ENCODE measurements at regions not wholly inside any gene's neighbourhood (a gene's known extent, or its start where the extent isn't known, plus 50 kb on each side); places are given as distances from the start of the nearest gene placed in this dataset.

- H3K27me3 ChIP-seq, result no peaks in the 10 kb centered on the region
- TF ChIP-seq CTCF (IDR thresholded peaks at IDR 0.05) (no peak), EP300 (IDR thresholded peaks at IDR 0.05) (no peak), POLR2A (IDR thresholded peaks at IDR 0.05) (no peak), POLR2AphosphoS5 (IDR thresholded peaks at IDR 0.05) (no peak)
- WGBS, 2 donors (ENCODE audit: low coverage in 1 of 2), result 47 to 75% methylated on average over 5 of the region's 5 CpGs
- H3K4me3 ChIP-seq, result no peak overlapping the region
- H3K36me3 ChIP-seq, result no peaks in the 10 kb centered on the region
- no peak overlapping the region for H3K27ac ChIP-seq
- H3K9me3 ChIP-seq, result no peaks in the 10 kb centered on the region
- H3K4me1 ChIP-seq, result no peaks in the 10 kb centered on the region
- no peak for ATAC-seq
These were observed 278.4 kb downstream of the MFSD1 start for GRCh38 chr3:159080256-159080655.

- no peak overlapping the region for H3K27ac ChIP-seq
- H3K36me3 ChIP-seq, result no peaks in the 10 kb centered on the region
- H3K4me1 ChIP-seq, result no peaks in the 10 kb centered on the region
- H3K27me3 ChIP-seq, result no peaks in the 10 kb centered on the region
- no peaks in the 10 kb centered on the region for H3K9me3 ChIP-seq
- H3K4me3 ChIP-seq, result no peak overlapping the region
- no peak for TF ChIP-seq POLR2A (IDR thresholded peaks at IDR 0.05)
- no peak for TF ChIP-seq POLR2AphosphoS5 (IDR thresholded peaks at IDR 0.05)
- TF ChIP-seq CTCF (IDR thresholded peaks at IDR 0.05), result no peak
- TF ChIP-seq EP300 (IDR thresholded peaks at IDR 0.05), result no peak
- no peak for ATAC-seq
These were observed 279.0 kb downstream of the MFSD1 start for GRCh38 chr3:159080821-159081220.

- Histone ChIP-seq H3K27me3 (no peaks in the 10 kb centered on the region), H3K27ac (no peak overlapping the region), H3K9me3 (no peaks in the 10 kb centered on the region), H3K36me3 (no peaks in the 10 kb centered on the region), H3K4me3 (no peak overlapping the region), H3K4me1 (no peaks in the 10 kb centered on the region)
- ATAC-seq, result no peak
- no peak for TF ChIP-seq POLR2AphosphoS5 (IDR thresholded peaks at IDR 0.05)
- TF ChIP-seq EP300 (IDR thresholded peaks at IDR 0.05), result no peak
- no peak for TF ChIP-seq CTCF (IDR thresholded peaks at IDR 0.05)
- no peak for TF ChIP-seq POLR2A (IDR thresholded peaks at IDR 0.05)
- WGBS, 2 donors (ENCODE audit: low coverage in 1 of 2), result 60 to 75% methylated on average over 1 of the region's 1 CpG
These were observed 280.7 kb downstream of the MFSD1 start for GRCh38 chr3:159082519-159082918.

- H3K4me3 ChIP-seq, result no peak overlapping the region
These were observed 290.1 kb downstream of the MFSD1 start for GRCh38 chr3:159091936-159092335.

GRCh38 chr3:159102001-159102400 lies 300.1 kb downstream of the MFSD1 start:
- Histone ChIP-seq H3K36me3 (no peaks in the 10 kb centered on the region), H3K27ac (no peak overlapping the region), H3K4me1 (no peaks in the 10 kb centered on the region), H3K4me3 (no peak overlapping the region), H3K27me3 (no peaks in the 10 kb centered on the region), H3K9me3 (no peaks in the 10 kb centered on the region)
- 75 to 78% methylated on average over 1 of the region's 1 CpG for WGBS, 2 donors (ENCODE audit: low coverage in 1 of 2)
- no peak for ATAC-seq
- TF ChIP-seq POLR2A (IDR thresholded peaks at IDR 0.05), result no peak
- TF ChIP-seq POLR2AphosphoS5 (IDR thresholded peaks at IDR 0.05), result no peak
- TF ChIP-seq CTCF (IDR thresholded peaks at IDR 0.05), result no peak
- TF ChIP-seq EP300 (IDR thresholded peaks at IDR 0.05), result no peak

More at GRCh38 chr3:159091936-159092335, 290.1 kb downstream of the MFSD1 start:
- Histone ChIP-seq H3K9me3 (no peaks in the 10 kb centered on the region), H3K4me1 (no peaks in the 10 kb centered on the region), H3K27ac (no peak overlapping the region), H3K36me3 (no peaks in the 10 kb centered on the region), H3K27me3 (no peaks in the 10 kb centered on the region)
- no peak for ATAC-seq
- TF ChIP-seq EP300 (IDR thresholded peaks at IDR 0.05) (no peak), CTCF (IDR thresholded peaks at IDR 0.05) (no peak), POLR2A (IDR thresholded peaks at IDR 0.05) (no peak), POLR2AphosphoS5 (IDR thresholded peaks at IDR 0.05) (no peak)

All from gastroesophageal sphincter (tissue), 4 donors.